Epithelial cell of esophagus (primary cell): ENCODE measurements at regions not wholly inside any gene's neighbourhood (a gene's known extent, or its start where the extent isn't known, plus 50 kb on each side); places are given as distances from the start of the nearest gene placed in this dataset.

Source experiments
- DNase-seq: peaks from one replicate; pipeline ENCODE4 v3.0.0; 2010; ENCODE audit warnings: low read depth
- H3K4me3 ChIP-seq: 2 replicates; pipeline ENCODE4 v1.5.1; 2011; ENCODE audit warnings: mild to moderate bottlenecking, low read length, control low read depth
- TF ChIP-seq, protein P1 (sequence below): IDR thresholded peaks from 2 replicates; pipeline ENCODE4 v1.5.1; 2011; ENCODE audit warnings: low read depth, mild to moderate bottlenecking, low read length, control low read depth, inconsistent platforms; ENCODE audit not compliant: insufficient read depth; ENCODE audit errors: missing control alignments

DNA sequence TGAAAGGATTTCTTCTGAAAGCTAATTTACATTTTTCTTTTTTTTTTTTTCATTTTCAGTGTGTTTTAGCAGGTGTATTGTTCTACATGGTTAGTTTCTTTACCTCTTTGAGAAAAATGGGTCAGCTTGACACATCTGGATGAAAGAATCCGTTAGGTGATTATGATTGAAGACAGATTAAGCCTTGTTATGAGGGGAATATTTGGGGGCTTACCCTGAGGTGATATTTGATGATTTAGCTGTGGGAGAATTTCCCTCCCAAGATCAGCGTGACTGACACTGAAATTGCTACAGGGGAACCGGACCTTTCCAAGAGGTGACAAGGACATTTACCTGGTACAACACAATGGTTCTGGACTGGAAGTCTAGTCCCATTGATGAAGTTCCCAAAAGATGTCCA is 147.5 kb downstream of the NFKBIZ start:
- DNase-seq = no peak
- H3K4me3 ChIP-seq = no peak overlapping the region
- TF ChIP-seq, protein P1, sequence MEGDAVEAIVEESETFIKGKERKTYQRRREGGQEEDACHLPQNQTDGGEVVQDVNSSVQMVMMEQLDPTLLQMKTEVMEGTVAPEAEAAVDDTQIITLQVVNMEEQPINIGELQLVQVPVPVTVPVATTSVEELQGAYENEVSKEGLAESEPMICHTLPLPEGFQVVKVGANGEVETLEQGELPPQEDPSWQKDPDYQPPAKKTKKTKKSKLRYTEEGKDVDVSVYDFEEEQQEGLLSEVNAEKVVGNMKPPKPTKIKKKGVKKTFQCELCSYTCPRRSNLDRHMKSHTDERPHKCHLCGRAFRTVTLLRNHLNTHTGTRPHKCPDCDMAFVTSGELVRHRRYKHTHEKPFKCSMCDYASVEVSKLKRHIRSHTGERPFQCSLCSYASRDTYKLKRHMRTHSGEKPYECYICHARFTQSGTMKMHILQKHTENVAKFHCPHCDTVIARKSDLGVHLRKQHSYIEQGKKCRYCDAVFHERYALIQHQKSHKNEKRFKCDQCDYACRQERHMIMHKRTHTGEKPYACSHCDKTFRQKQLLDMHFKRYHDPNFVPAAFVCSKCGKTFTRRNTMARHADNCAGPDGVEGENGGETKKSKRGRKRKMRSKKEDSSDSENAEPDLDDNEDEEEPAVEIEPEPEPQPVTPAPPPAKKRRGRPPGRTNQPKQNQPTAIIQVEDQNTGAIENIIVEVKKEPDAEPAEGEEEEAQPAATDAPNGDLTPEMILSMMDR = no peak

DNA sequence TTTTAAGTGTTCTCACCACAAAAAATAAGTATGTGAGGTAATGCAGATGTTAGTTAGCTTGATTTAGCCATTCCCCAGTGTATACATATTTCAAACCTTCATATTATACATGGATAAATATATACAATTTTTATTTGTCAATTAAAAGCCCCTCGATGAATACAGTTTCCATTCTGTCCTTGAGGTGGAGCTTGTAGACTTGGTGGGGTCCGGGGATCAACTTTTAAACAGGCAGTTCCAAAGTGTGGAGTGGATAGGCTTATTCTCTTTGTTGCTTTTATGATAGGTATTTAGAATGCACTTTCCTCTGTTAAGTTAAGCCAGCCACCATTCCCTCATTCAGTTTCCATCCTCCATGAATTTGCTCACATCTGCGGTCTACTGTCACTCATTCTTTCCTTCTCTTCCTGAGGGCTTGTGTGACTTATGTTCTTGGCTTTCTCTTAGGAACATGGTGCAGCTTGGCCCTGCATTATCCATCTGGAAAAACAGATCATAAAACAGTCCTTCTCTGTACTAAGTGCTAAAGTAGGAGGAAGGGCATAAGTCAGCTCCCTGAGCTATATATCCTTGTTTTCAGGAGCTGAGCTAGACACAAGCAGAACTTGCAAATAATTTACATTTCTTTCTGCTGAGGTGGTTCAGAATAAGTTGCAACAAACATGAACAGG is 149.1 kb downstream of the NFKBIZ start:
- TF ChIP-seq, protein P1 = no peak
- H3K4me3 ChIP-seq = no peak overlapping the region
- no peak for DNase-seq

DNA sequence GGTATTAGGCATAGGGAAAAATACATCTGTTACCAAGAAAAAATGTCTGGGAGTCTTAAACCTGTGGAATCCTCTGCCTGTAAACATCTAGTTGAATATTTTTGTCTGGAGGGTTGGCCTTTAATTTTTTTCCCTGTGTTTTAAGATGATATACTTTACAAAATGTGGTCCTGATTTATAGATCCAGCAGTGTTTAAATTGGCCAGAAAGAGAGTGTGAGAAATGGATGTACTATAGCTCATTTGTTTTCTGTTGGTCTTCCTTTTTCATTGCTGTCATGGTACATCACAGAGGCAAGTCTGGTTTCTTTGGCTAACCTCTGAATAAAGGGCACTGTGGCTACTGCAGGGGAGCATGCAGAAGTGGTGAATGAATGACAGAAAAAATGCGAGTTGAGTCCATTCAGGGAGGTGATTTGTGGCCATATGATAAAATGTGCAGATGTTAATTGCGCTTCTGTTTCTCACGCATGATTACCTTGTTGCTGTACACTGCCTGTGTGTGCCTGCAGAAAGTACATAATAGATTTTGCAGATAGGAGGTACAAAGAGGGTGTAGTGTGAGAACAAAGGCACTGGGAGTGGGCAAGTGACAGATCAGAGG is 150.0 kb downstream of the NFKBIZ start:
- no peak overlapping the region for H3K4me3 ChIP-seq
- DNase-seq = no peak
- TF ChIP-seq, protein P1 = no peak

DNA sequence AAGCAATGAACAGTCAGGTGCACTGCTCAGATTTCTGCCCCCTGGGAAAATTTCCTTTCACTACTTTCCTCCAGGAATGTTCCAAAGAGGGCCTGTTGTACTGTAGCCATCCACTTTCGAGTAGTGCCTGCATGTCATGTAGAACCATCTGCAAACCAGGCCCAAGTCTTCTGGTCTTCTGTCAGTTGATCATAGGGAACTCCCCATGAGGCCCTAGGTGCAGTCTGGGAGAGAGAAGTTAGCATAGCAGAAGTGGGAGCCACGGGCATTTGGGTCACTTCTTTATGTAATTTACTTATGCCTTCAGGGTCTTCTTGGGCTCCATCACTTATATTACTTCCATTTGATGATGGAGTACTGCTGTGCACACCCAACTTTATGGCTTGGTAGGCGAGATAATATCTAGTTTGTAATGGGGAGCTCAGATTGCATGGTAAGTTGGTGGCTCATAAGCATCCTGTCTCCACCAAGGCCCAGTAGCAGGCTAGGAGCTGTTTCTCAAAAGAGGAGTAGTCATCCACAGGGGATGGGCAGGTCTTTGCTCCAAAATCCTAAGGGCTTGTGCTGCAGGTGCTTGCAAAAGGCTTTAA is 151.4 kb downstream of the NFKBIZ start:
- TF ChIP-seq, protein P1 = no peak
- H3K4me3 ChIP-seq = no peak overlapping the region
- DNase-seq = peak; percentile 14

DNA sequence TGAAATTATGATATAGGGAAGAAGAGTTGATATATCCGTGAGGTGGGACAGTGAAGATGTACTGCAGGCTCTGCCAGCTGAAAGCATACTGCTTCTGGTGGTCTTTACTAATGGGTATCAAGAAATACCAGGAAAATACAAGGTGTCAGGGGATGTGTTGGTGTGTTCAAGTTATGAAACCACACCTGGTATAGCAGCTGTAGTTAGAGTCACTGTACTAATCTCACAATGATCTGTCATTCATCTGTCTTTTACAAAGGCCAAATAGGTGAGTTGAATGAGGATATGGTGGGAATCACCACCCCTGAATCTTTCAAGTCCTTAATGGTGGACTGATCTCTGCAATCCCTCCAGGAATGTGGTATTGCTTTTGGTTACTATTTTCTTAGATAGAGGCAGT is 152.7 kb downstream of the NFKBIZ start:
- no peak overlapping the region for H3K4me3 ChIP-seq
- TF ChIP-seq, protein P1 = no peak

DNA sequence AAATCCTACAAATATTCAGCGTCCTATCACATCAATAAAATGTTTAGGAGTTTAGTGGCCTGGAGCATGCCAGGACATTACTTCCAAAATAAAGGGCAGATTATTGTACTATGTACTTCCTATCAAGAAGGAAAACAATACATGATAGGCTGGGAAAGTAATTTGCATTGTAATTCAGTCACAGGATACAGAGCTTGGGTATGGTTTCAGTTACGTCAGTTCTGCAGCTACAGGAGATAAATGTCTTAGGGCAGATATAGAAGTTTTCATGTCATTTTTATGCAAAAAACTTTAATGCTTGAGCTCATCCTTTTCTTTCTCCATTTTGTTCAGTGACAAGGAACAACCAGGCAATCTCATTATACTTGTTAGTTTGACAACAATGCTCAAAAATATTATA is 155.2 kb downstream of the NFKBIZ start:
- H3K4me3 ChIP-seq = no peak overlapping the region
- TF ChIP-seq, protein P1 = no peak
- DNase-seq = no peak

More for the DNA sequence above, 152.7 kb downstream of the NFKBIZ start:
- no peak for DNase-seq

DNA sequence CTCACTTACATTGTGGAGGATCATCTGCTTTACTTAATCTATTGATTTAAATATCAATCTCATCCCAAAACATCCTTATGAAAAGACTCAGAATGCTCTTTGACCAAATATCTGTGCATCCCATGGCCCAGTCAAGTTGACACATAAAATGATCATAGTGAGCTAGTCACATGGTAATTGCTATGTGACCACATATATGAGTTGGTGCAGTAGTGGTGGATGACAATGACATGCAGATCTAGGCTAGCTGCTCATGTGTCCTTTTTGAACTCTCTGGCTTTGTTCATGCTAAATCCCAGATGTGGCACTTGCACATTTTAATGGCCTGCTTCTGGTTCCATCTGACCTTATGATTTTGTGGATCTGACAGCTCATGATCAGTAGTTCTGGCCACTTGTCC is 156.2 kb downstream of the NFKBIZ start:
- TF ChIP-seq, protein P1 = no peak
- H3K4me3 ChIP-seq = no peak overlapping the region
- no peak for DNase-seq
